Transverse colon (tissue), 4 donors: ENCODE measurements at regions not wholly inside any gene's neighbourhood (a gene's known extent, or its start where the extent isn't known, plus 50 kb on each side); places are given as distances from the start of the nearest gene placed in this dataset.

ENCODE experiments used
- DNase-seq: peaks from one replicate; pipeline ENCODE4 v3.0.0-alpha.2; 2019
- H3K27ac ChIP-seq, 4 donors: fragments of 200-600 bp; sonication (generic); 2 replicates each; pipeline ENCODE4 v1.5.1; 2016 to 2018; ENCODE audit warnings: inconsistent platforms in 4 of 4
- H3K27me3 ChIP-seq: fragments of 200-600 bp; sonication (generic); 2 replicates; pipeline ENCODE4 v1.5.1; 2017; ENCODE audit warnings: inconsistent platforms
- H3K36me3 ChIP-seq, 4 donors: fragments of 200-600 bp; sonication (generic); 2 replicates each; pipeline ENCODE4 v1.5.1; 2017 to 2019; ENCODE audit warnings: inconsistent platforms in 4 of 4
- H3K4me1 ChIP-seq, 4 donors: fragments of 200-600 bp; sonication (generic); 2 replicates each; pipeline ENCODE4 v1.5.1; 2017 to 2020; ENCODE audit warnings: inconsistent platforms in 4 of 4
- H3K4me3 ChIP-seq, 4 donors: fragments of 200-600 bp; sonication (generic); 1 replicate in 1 of 4; 2 replicates in 3 of 4; pipeline versions ENCODE4 v1.5.1 to v1.6.1; 2017 to 2019; ENCODE audit warnings: inconsistent platforms in 4 of 4
- H3K9me3 ChIP-seq, 2 donors: fragments of 200-600 bp; sonication (generic); 2 replicates each; pipeline ENCODE4 v1.5.1; 2017 to 2019; ENCODE audit warnings: inconsistent platforms in 2 of 2
- CTCF ChIP-seq, 5 experiments: fragments of 200-600 bp in 3 of 5; fragments of 450-650 bp in 2 of 5; sonication (generic) in 3 of 5; IDR thresholded peaks; 1 replicate in 2 of 5; 2 replicates in 3 of 5; pipeline ENCODE4 v1.5.1; 2016 to 2017; ENCODE audit warnings: antibody characterized with exemption in 5 of 5, inconsistent platforms in 3 of 5, mild to moderate bottlenecking in 2 of 5, moderate library complexity in 1 of 5
- EP300 ChIP-seq: sonication (generic); formaldehyde crosslinking; IDR thresholded peaks from one replicate; pipeline ENCODE4 v1.6.1; 2017; ENCODE audit warnings: antibody characterized with exemption, low read depth
- POLR2A ChIP-seq: fragments of 450-650 bp; IDR thresholded peaks from one replicate; pipeline ENCODE4 v1.6.1; 2016; ENCODE audit warnings: antibody characterized with exemption, mild to moderate bottlenecking, moderate library complexity
- POLR2AphosphoS5 ChIP-seq, 3 donors: sonication (generic); formaldehyde crosslinking; IDR thresholded peaks; one replicate each; pipeline ENCODE4 v1.6.1; 2016; ENCODE audit warnings: antibody characterized with exemption in 3 of 3
- whole genome bisulfite sequencing, 2 donors: methylation state at CpG; one replicate each; pipeline ENCODE4 v1.1.5; 2018; ENCODE audit warnings: low coverage in 1 of 2; 5-methylcytosine and 5-hydroxymethylcytosine counted together
- in situ Hi-C, 4 donors: fragments of 200-750 bp; cut with MboI; loops; one replicate each; pipeline versions ENCODE4 v1.15.0 to v1.15.1; 2017; ENCODE audit warnings: low sequenced_read_pairs in 3 of 4, low pct_ligation_motif_present in 1 of 4, low pct_unique_long_range_greater_than_20kb in 1 of 4
- intact Hi-C: fragments of 100-400 bp; cut with DNase I; formaldehyde crosslinking; loops from one replicate; pipeline ENCODE4 v1.15.1; 2023; ENCODE audit warnings: low total_unique reads

- H3K4me3 ChIP-seq = no peak overlapping the region
- H3K27me3 ChIP-seq = no peaks in the 10 kb centered on the region
- no peaks in the 10 kb centered on the region for H3K9me3 ChIP-seq
- in situ Hi-C loops = no loop called here
- H3K36me3 ChIP-seq = no peaks in the 10 kb centered on the region
- peaks cover 0 to 18% (median 3%) of the 10 kb centered on the region in 4 donors for H3K4me1 ChIP-seq
- no peak for DNase-seq
- peak overlapping the region in 1 of 4 donors; percentile 7 for H3K27ac ChIP-seq
- no peak for TF ChIP-seq CTCF (IDR thresholded peaks at IDR 0.05)
- TF ChIP-seq EP300 = no peak
- TF ChIP-seq POLR2A = no peak
- TF ChIP-seq POLR2AphosphoS5 (IDR thresholded peaks at IDR 0.05) = no peak
- WGBS, 2 donors = 0 to 7% methylated on average over 1 of the region's 1 CpG
- intact Hi-C loops = loop anchor here (10.0 kb wide), 1 partner anchor 1996 kb away; no protein-coding TSS in a partner anchor
These were observed 390.4 kb downstream of the SH3GL2 start for GRCh38 chr9:17969232-17969631.

GRCh38 chr9:17970277-17970676 lies 391.4 kb downstream of the SH3GL2 start:
- no peak overlapping the region for H3K4me3 ChIP-seq
- no peak for DNase-seq
- no peaks in the 10 kb centered on the region for H3K9me3 ChIP-seq
- no peaks in the 10 kb centered on the region for H3K27me3 ChIP-seq
- no peaks in the 10 kb centered on the region for H3K36me3 ChIP-seq
- in situ Hi-C loops (no loop called here), intact Hi-C loops (no loop called here)
- TF ChIP-seq POLR2AphosphoS5 (IDR thresholded peaks at IDR 0.05) (no peak), EP300 (no peak), CTCF (IDR thresholded peaks at IDR 0.05) (no peak), POLR2A (no peak)
- no peak overlapping the region for H3K27ac ChIP-seq
- peaks cover 0 to 18% (median 3%) of the 10 kb centered on the region in 4 donors for H3K4me1 ChIP-seq

GRCh38 chr9:17978773-17979172 lies 399.9 kb downstream of the SH3GL2 start:
- TF ChIP-seq POLR2AphosphoS5 (IDR thresholded peaks at IDR 0.05) = no peak
- TF ChIP-seq EP300 = no peak
- no peak for TF ChIP-seq POLR2A
- no peak for TF ChIP-seq CTCF (IDR thresholded peaks at IDR 0.05)
- intact Hi-C loops = no loop called here
- no peak for DNase-seq
- no peak overlapping the region for H3K27ac ChIP-seq
- WGBS, 2 donors = 94% methylated on average over 2 of the region's 2 CpGs; no CpG with 5 or more reads in 1 of the 2 donors
- H3K9me3 ChIP-seq = peaks cover 7 to 16% of the 10 kb centered on the region in 2 donors
- in situ Hi-C loops = no loop called here
- no peak overlapping the region for H3K4me3 ChIP-seq
- H3K27me3 ChIP-seq = no peaks in the 10 kb centered on the region
- H3K36me3 ChIP-seq = no peaks in the 10 kb centered on the region
- H3K4me1 ChIP-seq = no peaks in the 10 kb centered on the region

GRCh38 chr9:17986595-17986994 lies 407.7 kb downstream of the SH3GL2 start:
- Histone ChIP-seq H3K4me1 (peaks cover 0 to 25% (median 13%) of the 10 kb centered on the region in 4 donors), H3K27me3 (no peaks in the 10 kb centered on the region), H3K27ac (peak overlapping the region in 3 of 4 donors; percentile 32 to 56 (median 42)), H3K4me3 (no peak overlapping the region), H3K9me3 (no peaks in the 10 kb centered on the region), H3K36me3 (no peaks in the 10 kb centered on the region)
- in situ Hi-C loops = no loop called here
- TF ChIP-seq POLR2A (no peak), CTCF (IDR thresholded peaks at IDR 0.05) (no peak), POLR2AphosphoS5 (IDR thresholded peaks at IDR 0.05) (no peak), EP300 (no peak)
- DNase-seq = no peak
- intact Hi-C loops = no loop called here
